ENCODE measurements at regions not wholly inside any gene's neighbourhood (a gene's known extent, or its start where the extent isn't known, plus 50 kb on each side); places are given as distances from the start of the nearest gene placed in this dataset.
"Not testable (repeated sequence)": the region's sequence is repeated elsewhere in the genome, so short reads cannot be mapped to it uniquely, and the experiment has no call there.

GRCh38 chr2:240191001-240191400 is 50.5 kb upstream of the OTOS start:
- FAIRE-seq (no peak), DNase-seq (ENCODE audit: low spot score) (no peak)

- no peak for DNase-seq (ENCODE audit: low spot score)
- no peak for FAIRE-seq
Measured at GRCh38 chr2:240192661-240193060, 52.2 kb upstream of the OTOS start.

DNA sequence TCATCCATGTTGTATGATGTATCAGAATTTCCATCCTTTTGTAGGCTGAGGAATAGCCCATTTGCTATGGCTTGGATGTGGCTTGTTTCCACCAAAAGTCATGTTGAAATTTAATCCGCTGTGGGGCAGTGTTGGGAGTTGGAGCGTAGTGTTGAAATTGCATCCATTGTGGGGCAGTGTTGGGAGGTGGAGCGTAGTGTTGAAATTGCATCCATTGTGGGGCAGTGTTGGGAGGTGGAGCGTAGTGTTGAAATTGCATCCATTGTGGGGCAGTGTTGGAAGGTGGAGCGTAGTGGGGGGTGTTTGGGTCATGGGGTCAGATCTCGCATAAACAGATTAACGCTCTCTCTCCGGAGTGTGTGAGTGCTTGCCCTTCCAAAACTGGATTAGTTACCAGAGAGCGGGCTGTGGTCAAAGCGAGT is 53.9 kb upstream of the OTOS start:
- not testable (repeated sequence) for FAIRE-seq; DNase-seq (ENCODE audit: low spot score)

- DNase-seq (ENCODE audit: low spot score): no peak
- no peak for FAIRE-seq
Measured at GRCh38 chr2:240195316-240195861, 54.9 kb upstream of the OTOS start.

- no peak for FAIRE-seq
Measured at GRCh38 chr2:240196716-240197461, 56.4 kb upstream of the OTOS start.

GRCh38 chr2:240197462-240198139 is 57.1 kb upstream of the OTOS start:
- no peak for DNase-seq (ENCODE audit: low spot score)
- peak; percentile 92 for FAIRE-seq

More at GRCh38 chr2:240196716-240197461, 56.4 kb upstream of the OTOS start:
- no peak for DNase-seq (ENCODE audit: low spot score)

GRCh38 chr2:240198226-240198625 is 57.8 kb upstream of the OTOS start:
- FAIRE-seq (no peak), DNase-seq (ENCODE audit: low spot score) (no peak)

- no peak for FAIRE-seq
- no peak for DNase-seq (ENCODE audit: low spot score)
Measured at GRCh38 chr2:240199133-240199870, 58.8 kb upstream of the OTOS start.

GRCh38 chr2:240200230-240201051 is 60.0 kb upstream of the OTOS start:
- peak; percentile 17 for FAIRE-seq

GRCh38 chr2:240201866-240202265 is 61.4 kb upstream of the OTOS start:
- DNase-seq (ENCODE audit: low spot score) (no peak), FAIRE-seq (no peak)

More at GRCh38 chr2:240200230-240201051, 60.0 kb upstream of the OTOS start:
- no peak for DNase-seq (ENCODE audit: low spot score)

DNA sequence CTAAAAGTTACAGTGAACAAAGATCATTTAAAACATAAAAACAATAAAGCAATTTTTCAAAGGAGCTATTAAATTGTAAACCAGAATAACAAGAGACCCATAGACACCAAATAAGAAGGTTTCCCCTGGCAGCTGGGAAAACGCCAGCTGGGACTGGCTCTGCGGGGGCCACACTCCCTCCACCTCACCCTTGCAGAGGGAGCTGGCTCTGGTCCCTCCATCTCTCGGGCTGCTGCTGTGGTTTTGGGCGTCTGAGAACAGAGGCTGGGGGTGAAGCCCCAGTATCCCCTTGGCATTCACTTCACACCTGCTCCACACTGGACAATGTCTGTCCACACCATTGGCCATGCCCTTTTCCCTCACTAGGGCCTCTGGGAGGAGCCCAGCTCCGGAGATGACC is 62.1 kb upstream of the OTOS start:
- FAIRE-seq: no peak
- no peak for DNase-seq (ENCODE audit: low spot score)

DNA sequence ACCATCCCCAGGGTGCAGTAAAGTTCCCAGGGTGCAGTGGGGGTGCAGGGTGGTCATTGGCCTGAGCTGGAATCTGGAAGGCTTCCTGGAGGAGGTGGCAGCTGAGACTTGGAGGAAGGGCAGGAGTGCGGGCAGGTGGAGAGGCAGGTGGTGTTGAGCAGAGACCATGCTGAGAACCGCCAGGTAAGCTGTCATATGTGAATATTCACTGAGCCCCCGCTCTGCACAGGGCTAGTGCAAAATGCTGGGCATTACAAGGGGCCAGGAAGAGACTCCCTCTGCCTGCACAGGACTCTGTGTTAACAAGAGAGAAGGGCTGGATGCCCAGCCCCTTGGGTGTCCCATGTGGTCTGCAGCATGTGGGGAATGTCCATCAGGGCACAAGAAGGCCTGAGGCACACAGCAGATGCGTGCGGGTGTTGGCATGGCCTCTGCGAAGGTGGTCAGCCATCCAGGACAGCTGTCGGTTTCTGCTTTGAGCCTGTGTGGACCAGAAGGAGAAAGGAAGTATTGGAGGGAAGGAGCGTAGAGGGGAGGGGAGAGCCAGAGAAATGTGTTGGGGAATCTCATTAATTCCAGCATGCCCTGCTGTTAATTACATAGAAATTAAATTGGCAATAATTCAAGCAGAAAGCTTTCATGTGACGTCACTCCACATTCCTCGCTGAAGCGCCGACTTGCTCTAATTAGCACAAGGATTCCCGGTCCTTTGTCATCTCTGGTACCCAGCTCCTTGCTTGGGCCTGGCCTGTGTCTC is 62.8 kb upstream of the OTOS start:
- DNase-seq (ENCODE audit: low spot score): no peak
- FAIRE-seq: no peak

DNA sequence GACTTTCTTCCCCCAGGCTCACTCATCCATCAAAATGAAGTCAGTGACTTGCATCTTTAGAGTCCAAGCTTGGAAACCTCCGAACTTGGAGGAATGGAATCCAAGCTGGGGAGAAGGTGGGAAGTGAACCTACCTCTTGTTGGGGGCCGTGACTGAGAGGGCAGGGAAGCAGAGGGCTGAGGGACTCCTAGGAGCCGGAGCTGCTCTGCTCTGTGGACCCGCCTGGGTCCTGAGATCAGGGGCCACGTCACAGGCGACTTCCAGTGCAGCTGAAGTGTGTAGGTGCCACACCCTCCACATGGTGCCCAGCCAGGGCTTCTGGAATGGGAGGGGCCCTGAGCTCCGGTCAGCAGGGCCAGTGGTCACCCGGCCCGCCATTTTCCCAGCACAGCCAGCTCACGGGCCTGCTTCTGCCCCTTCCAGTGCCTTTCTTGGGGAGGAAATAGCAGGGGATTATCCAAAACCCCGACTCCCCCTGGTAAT is 63.4 kb upstream of the OTOS start:
- FAIRE-seq (no peak), DNase-seq (ENCODE audit: low spot score) (no peak)

GRCh38 chr2:240204431-240205276 is 64.2 kb upstream of the OTOS start:
- FAIRE-seq (peak; percentile 17), DNase-seq (ENCODE audit: low spot score) (no peak)

DNA sequence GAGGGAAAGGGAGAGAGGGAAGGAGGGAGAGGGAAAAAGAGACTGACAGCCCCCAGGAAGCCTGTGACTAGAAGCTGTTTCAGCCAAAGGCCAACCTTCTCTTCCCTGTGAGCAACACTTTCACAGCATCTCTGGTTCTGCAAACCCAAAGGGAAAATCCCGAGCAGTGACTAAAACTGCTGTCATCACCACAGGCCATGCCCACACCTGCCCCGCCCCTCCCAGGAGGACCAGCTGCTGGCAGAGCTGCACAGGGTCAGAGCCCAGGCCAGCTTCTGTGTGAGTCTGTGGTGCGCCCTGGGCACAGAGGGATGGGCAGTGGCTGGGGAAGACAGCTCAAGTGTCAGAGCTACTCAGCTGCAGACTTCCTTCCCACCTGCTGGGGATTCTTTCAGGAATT is 64.9 kb upstream of the OTOS start:
- DNase-seq (ENCODE audit: low spot score) (peak; percentile 69), FAIRE-seq (no peak)

- DNase-seq (ENCODE audit: low spot score) (no peak), FAIRE-seq (no peak)
Measured at GRCh38 chr2:240205772-240206171, 65.3 kb upstream of the OTOS start.

DNA sequence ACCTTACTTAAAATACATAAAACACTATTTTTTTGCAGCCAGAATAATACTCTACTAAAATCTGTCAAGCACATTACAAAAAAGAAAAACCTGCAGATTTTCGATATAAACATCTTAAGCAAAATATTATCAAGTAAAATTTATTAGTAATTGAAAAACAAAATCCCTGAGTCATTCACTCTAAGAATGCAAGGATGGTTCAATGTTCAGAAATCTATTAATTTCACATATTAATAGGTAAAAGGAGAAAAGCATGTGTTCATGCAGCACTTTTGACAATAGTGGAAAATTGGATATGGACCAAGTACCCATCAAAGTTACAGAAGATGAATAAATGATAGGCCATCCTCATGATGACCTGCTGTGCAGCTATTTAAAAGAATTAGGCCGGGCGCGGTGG is 66.2 kb upstream of the OTOS start:
- no peak for FAIRE-seq
- no peak for DNase-seq (ENCODE audit: low spot score)

DNA sequence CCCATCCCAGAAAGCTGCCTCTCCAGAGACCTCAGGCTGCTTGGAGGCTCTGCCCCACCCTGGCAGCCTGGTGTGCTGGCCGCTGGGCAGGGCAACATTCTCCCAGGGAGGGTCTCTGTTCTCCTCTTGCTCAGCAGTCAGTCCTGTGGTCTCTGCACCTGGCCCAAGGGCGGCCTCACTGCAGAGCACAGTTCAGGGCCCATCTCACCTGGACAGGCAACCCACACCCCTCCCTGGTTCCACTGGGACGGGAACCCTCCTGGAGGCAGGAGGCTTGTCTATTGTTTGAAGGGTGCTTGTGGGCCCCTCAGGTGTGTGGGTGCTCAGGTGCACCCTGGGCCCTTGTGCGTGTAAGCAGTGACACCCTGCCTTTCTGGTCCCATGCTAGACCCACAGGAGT is 67.2 kb upstream of the OTOS start:
- no peak for FAIRE-seq
- DNase-seq (ENCODE audit: low spot score): no peak

- FAIRE-seq: no peak
- no peak for DNase-seq (ENCODE audit: low spot score)
Measured at GRCh38 chr2:240208096-240208495, 67.6 kb upstream of the OTOS start.
